K562 (cell line): ENCODE measurements at regions not wholly inside any gene's neighbourhood (a gene's known extent, or its start where the extent isn't known, plus 50 kb on each side); places are given as distances from the start of the nearest gene placed in this dataset.

Experiments used
- HDAC3 ChIP-seq: fragments of 450-650 bp; IDR thresholded peaks from 2 replicates; pipeline ENCODE4 v1.6.1; 2018; ENCODE audit warnings: borderline replicate concordance, mild to moderate bottlenecking, moderate library complexity; ENCODE audit not compliant: partially characterized antibody
- IRF2 ChIP-seq: sonication (generic); formaldehyde crosslinking; IDR thresholded peaks from 2 replicates; pipeline ENCODE4 v1.8.1; 2022; ENCODE audit warnings: mild to moderate bottlenecking, missing genetic modification reagents
- KAT2B ChIP-seq: IDR thresholded peaks from one replicate; pipeline ENCODE4 v1.6.1; 2012; ENCODE audit warnings: low read depth, mild to moderate bottlenecking, control low read depth, inconsistent platforms, low read length, moderate library complexity
- KAT7 ChIP-seq: sonication (generic); formaldehyde crosslinking; IDR thresholded peaks from 2 replicates; pipeline ENCODE4 v1.8.0; 2022; ENCODE audit warnings: missing genetic modification reagents, mild to moderate bottlenecking, borderline replicate concordance
- MAZ ChIP-seq, 2 experiments: fragments of 450-650 bp in 1 of 2; sonication (generic) in 1 of 2; formaldehyde crosslinking; IDR thresholded peaks in 1 of 2; conservative IDR thresholded peaks in 1 of 2; 2 replicates each; pipeline versions ENCODE4 v1.4.0 to v1.5.0; 2020; ENCODE audit warnings: mild to moderate bottlenecking in 1 of 2, missing genetic modification reagents in 1 of 2
- POLR3A ChIP-seq: IDR thresholded peaks from 2 replicates; pipeline ENCODE4 v1.6.1; 2011; ENCODE audit warnings: borderline replicate concordance, mild to moderate bottlenecking, moderate library complexity; ENCODE audit not compliant: insufficient read length, insufficient read depth; ENCODE audit errors: extremely low read depth
- PPARD ChIP-seq: fragments of 250-450 bp; sonication (Bioruptor Pico); IDR thresholded peaks from 2 replicates; pipeline ENCODE4 v1.8.0; 2022; ENCODE audit warnings: inconsistent platforms, mild to moderate bottlenecking, moderate library complexity
- RBM22 ChIP-seq: fragments of 200-400 bp; formaldehyde crosslinking; IDR thresholded peaks from 2 replicates; pipeline ENCODE4 v1.6.1; 2018; ENCODE audit warnings: low read length, low read depth; ENCODE audit not compliant: poor library complexity, severe bottlenecking
- SNIP1 ChIP-seq: fragments of 450-650 bp; IDR thresholded peaks from 2 replicates; pipeline ENCODE4 v1.7.1; 2017; ENCODE audit warnings: low read depth, mild to moderate bottlenecking
- TF ChIP-seq, protein P1 (sequence below): sonication (generic); formaldehyde crosslinking; IDR thresholded peaks from 2 replicates; pipeline ENCODE4 v1.8.0; 2022; ENCODE audit warnings: missing genetic modification reagents, mild to moderate bottlenecking, borderline replicate concordance
- TF ChIP-seq, protein P2 (sequence below), 2 experiments: IDR thresholded peaks; 2 replicates each; pipeline ENCODE4 v1.6.1; 2011; ENCODE audit warnings: borderline replicate concordance in 1 of 2, control low read depth in 1 of 2, low read depth in 1 of 2, low read length in 1 of 2, mild to moderate bottlenecking in 1 of 2, mixed read lengths in 1 of 2, moderate library complexity in 1 of 2; ENCODE audit not compliant: insufficient read depth in 1 of 2, insufficient read length in 1 of 2, poor library complexity in 1 of 2, severe bottlenecking in 1 of 2; ENCODE audit errors: extremely low read depth in 1 of 2

DNA sequence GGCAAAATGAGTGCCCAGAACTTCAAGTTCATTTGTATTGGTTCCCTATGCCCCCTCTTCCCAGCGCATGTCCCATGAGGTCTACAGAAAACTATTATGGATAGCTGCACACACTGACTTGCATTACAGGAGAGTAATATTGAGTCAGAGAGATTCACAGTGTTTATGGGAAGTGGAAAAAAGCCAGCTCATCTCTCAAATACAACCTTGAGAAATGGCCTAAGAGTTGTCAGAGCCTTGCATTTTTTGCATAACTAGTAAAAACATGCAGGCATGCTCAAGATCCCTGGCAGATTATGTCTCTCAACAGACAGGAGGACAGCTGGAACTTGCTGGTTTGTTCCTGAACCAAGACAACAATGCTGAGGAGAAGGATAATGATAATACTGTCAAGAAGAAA, 1292.8 kb downstream of the DSC3 start (continued):
- TF ChIP-seq MAZ (CRISPR knock-in tag; conservative IDR thresholded peaks at IDR 0.05 in 1 of 2, IDR thresholded peaks at IDR 0.05 in 1 of 2) (no peak), PPARD (CRISPR knock-in tag) (no peak), KAT7 (no peak), KAT2B (no peak), IRF2 (CRISPR knock-in tag) (no peak), HDAC3 (no peak), SNIP1 (no peak), POLR3A (no peak), RBM22 (no peak)
- TF ChIP-seq, protein P1, sequence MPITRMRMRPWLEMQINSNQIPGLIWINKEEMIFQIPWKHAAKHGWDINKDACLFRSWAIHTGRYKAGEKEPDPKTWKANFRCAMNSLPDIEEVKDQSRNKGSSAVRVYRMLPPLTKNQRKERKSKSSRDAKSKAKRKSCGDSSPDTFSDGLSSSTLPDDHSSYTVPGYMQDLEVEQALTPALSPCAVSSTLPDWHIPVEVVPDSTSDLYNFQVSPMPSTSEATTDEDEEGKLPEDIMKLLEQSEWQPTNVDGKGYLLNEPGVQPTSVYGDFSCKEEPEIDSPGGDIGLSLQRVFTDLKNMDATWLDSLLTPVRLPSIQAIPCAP (CRISPR knock-in tag), result no peak
- TF ChIP-seq, protein P2, sequence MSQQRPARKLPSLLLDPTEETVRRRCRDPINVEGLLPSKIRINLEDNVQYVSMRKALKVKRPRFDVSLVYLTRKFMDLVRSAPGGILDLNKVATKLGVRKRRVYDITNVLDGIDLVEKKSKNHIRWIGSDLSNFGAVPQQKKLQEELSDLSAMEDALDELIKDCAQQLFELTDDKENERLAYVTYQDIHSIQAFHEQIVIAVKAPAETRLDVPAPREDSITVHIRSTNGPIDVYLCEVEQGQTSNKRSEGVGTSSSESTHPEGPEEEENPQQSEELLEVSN (IDR thresholded peaks at IDR 0.05; ENCODE audit: borderline replicate concordance in 1 of 2, extremely low read depth in 1 of 2, insufficient read depth in 1 of 2, insufficient read length in 1 of 2, low read depth in 1 of 2, low read length in 1 of 2, poor library complexity in 1 of 2, severe bottlenecking in 1 of 2), result no peak
